ENCODE measurements at regions not wholly inside any gene's neighbourhood (a gene's known extent, or its start where the extent isn't known, plus 50 kb on each side); places are given as distances from the start of the nearest gene placed in this dataset.

GRCh38 chr5:114050087-114050486, 311.8 kb upstream of the KCNN2 start:
- 14 to 100% (median 50%) methylated on average over 1 to 2 of the region's 2 CpGs; no CpG with 5 or more reads in 1 of the 10 experiments for WGBS, 10 experiments

DNA sequence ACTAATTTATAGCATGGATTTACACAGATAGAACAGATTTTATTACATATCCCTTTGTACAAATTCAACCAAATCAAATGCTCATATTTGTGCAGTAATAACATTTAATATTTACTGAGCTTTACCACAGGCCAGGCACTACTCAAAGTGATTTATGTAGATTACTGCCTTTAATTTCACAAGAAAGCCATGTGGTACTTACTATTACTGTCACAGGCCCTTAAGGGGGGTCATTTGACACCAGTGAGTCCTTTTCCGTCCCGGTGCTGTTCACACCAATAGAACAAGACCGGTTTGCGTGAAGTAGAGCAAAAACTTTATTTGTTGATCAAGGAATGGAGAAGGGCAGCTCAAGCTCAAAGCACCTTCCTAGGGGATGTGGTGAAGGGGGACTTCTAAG, 308.5 kb upstream of the KCNN2 start:
- no peak overlapping the region for H3K27ac ChIP-seq

More at GRCh38 chr5:114050087-114050486, 311.8 kb upstream of the KCNN2 start:
- Histone ChIP-seq H3K4me1 (replicated peaks in 1 of 2) (peaks cover 8% of the 10 kb centered on the region in 2 donors), H3K27ac (no peak overlapping the region), H3K4me3 (no peak overlapping the region)
- in situ Hi-C loops (cut with MboI; ENCODE audit: low pct_unique_long_range_greater_than_20kb in 2 of 9, low sequenced_read_pairs in 9 of 9, unreplicated experiment in 9 of 9), result no loop called here
- no peak for ATAC-seq (replicated peaks in 6 of 8)

GRCh38 chr5:114054594-114054993, 307.3 kb upstream of the KCNN2 start:
- peaks cover 8% of the 10 kb centered on the region in 2 donors for H3K4me1 ChIP-seq (replicated peaks in 1 of 2)
- in situ Hi-C loops (cut with MboI; ENCODE audit: low pct_unique_long_range_greater_than_20kb in 2 of 9, low sequenced_read_pairs in 9 of 9, unreplicated experiment in 9 of 9), result no loop called here
- WGBS, 10 experiments, result 0 to 78% (median 38%) methylated on average over 1 to 2 of the region's 3 CpGs; no CpG with 5 or more reads in 6 of the 10 experiments
- no peak for ATAC-seq (replicated peaks in 6 of 8)
- H3K27ac ChIP-seq, result no peak overlapping the region
- H3K4me3 ChIP-seq, result peak overlapping the region; percentile 30 to 48 (median 36)

More for the DNA sequence above, 308.5 kb upstream of the KCNN2 start:
- no peak for ATAC-seq (replicated peaks in 6 of 8)
- in situ Hi-C loops (cut with MboI; ENCODE audit: low pct_unique_long_range_greater_than_20kb in 2 of 9, low sequenced_read_pairs in 9 of 9, unreplicated experiment in 9 of 9), result no loop called here
- 63 to 100% (median 86%) methylated on average over 2 to 4 of the region's 4 CpGs; no CpG with 5 or more reads in 4 of the 10 experiments for WGBS, 10 experiments
- Histone ChIP-seq H3K4me3 (no peak overlapping the region), H3K4me1 (replicated peaks in 1 of 2) (peaks cover 8% of the 10 kb centered on the region in 2 donors)

DNA sequence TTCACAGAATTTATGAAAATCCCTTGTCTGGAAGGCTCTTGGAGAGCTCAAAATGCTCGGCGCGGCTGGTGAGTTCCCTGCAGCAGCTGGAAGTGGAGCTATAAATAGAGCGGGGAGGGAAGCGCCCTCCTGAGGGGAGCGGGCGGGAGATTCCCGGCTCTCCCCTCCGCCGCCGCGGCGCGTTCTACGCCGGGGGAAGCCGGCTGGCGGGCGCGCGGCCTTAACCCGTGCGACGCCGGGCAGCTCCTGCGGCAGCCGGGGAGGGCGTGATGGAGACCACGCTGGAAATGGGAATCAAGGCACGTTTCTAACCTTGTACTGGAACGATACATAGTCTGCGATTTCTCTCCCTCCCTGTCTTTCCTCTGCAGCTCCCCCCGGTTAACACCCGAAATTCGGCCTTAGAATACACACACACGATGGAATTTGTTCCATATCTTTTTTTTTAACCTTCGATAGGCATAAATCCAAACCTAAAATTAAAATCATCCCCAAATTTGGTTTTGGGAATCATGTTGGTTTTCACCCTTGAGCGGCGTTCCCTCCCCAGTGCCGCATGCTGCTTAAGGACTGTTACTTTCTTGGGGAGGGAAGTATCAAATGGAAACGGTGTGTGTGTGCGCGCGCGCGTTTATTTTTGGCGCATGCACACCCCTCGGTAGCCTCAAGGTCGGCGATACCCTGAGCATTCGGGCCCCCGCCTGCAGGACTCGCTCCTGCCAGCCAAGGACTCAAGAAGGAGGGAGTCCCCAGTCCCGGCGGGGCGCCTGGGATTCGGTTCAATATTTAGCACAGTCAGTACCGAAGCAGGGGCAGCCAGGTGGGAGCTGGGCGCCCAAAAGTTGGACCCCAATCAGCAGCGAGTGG, 306.3 kb upstream of the KCNN2 start:
- peak; percentile 59 to 99 (median 99) for ATAC-seq (replicated peaks in 6 of 8)
- in situ Hi-C loops (cut with MboI; ENCODE audit: low pct_unique_long_range_greater_than_20kb in 2 of 9, low sequenced_read_pairs in 9 of 9, unreplicated experiment in 9 of 9), result no loop called here
- H3K27ac ChIP-seq, result no peak overlapping the region
- H3K4me1 ChIP-seq (replicated peaks in 1 of 2), result peaks cover 8% of the 10 kb centered on the region in 2 donors
- 0 to 15% (median 0%) methylated on average over 1 to 35 of the region's 60 CpGs for WGBS, 10 experiments
- H3K4me3 ChIP-seq, result peak overlapping the region; percentile 30 to 48 (median 36)

DNA sequence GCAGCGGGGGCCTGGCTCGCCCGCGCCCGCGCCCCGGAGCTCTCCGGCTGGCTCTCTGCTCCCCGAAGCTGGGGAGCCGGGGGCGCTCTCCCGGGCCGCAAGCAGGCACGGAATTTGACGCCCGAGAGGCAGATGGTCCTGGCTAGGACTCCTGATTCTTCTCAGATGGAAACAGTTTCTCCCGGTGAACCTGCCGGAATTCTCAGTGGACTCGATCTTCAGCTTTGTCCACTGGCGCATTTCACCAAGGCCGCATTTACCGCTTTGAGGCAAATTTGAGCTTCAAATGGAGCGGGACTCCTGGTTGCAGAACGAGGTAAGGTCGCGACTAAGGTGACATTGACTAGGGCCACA, 305.7 kb upstream of the KCNN2 start:
- 60 to 90% (median 88%) methylated on average over 1 to 7 of the region's 26 CpGs; no CpG with 5 or more reads in 7 of the 10 experiments for WGBS, 10 experiments
- Histone ChIP-seq H3K27ac (no peak overlapping the region), H3K4me3 (peak overlapping the region; percentile 30 to 48 (median 36)), H3K4me1 (replicated peaks in 1 of 2) (peaks cover 8% of the 10 kb centered on the region in 2 donors)
- ATAC-seq (replicated peaks in 6 of 8), result no peak
- in situ Hi-C loops (cut with MboI; ENCODE audit: low pct_unique_long_range_greater_than_20kb in 2 of 9, low sequenced_read_pairs in 9 of 9, unreplicated experiment in 9 of 9), result no loop called here

GRCh38 chr5:114060866-114061265, 301.0 kb upstream of the KCNN2 start:
- in situ Hi-C loops (cut with MboI; ENCODE audit: low pct_unique_long_range_greater_than_20kb in 2 of 9, low sequenced_read_pairs in 9 of 9, unreplicated experiment in 9 of 9), result no loop called here
- ATAC-seq (replicated peaks in 6 of 8), result peak in 7 of 8 experiments; percentile 25 to 100 (median 69)
- no peak overlapping the region for H3K27ac ChIP-seq

DNA sequence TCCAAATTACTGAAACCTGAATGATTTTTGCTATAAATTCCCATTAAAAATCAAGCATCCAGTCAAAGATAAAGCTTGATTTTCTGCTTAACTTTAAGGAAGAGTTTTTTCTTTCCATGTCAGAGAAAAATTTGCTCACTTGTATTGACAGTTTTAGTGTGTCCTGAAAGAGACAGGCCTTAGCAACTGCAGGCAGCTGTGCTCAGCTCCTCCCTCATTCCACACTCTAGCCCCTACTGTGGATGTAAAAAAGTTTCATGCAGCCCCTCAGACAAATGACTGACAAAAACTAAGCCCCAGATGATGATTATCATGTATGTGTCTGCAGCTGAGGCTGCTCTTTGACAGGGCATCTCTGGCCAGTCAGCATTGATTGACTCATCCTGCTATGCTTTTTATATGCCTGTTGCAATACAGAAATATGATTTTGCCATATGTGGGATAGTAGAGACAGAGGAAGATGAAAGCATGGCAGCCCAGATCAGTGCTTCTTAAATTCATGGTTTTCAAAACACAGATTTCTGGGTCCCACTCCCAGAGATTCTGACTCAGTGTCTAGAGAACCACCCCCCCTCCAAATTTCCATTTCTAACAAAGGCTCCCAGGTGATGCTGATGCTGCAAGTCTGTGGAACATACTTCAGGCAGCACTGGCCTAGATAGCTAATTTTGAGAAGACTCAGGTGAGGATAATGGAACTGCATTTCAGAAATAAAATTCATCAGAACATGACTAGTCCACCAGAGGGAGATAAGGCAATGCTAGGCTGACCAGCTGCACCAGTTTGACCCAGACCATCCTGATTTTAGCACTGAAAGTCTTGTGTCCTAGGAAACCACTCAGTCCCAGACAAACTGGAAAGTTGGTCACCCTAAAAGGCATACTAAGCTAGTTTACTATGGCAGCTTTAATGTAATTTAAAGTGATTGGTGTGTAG, 298.7 kb upstream of the KCNN2 start:
- H3K27ac ChIP-seq, result no peak overlapping the region
- peaks cover 0 to 2% of the 10 kb centered on the region in 2 donors for H3K4me1 ChIP-seq (replicated peaks in 1 of 2)
- ATAC-seq (replicated peaks in 6 of 8), result peak in 1 of 8 experiments; percentile 41
- in situ Hi-C loops (cut with MboI; ENCODE audit: low pct_unique_long_range_greater_than_20kb in 2 of 9, low sequenced_read_pairs in 9 of 9, unreplicated experiment in 9 of 9), result no loop called here
- no peak overlapping the region for H3K4me3 ChIP-seq

More at GRCh38 chr5:114060866-114061265, 301.0 kb upstream of the KCNN2 start:
- Histone ChIP-seq H3K4me1 (replicated peaks in 1 of 2) (peaks cover 0 to 2% of the 10 kb centered on the region in 2 donors), H3K4me3 (no peak overlapping the region)

DNA sequence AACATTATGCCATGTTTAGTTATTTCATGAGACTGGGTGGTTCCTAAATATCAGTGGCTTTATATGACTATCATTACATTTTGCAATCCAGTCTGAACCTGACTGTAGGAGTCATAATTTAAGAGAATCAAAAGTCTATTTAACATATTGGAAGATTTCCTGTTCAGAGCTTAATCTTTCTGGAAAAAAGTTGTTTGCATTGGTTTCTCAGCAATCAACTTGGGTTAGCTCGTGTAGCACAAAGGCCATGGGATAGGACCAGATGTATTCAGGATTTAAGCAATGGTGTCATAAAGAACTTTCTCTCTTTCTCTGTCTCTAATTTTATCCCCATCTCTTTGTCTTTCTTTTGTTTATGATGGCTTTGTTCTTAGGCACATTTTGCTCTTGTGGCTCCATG, 296.0 kb upstream of the KCNN2 start:
- no peak for ATAC-seq (replicated peaks in 6 of 8)
- Histone ChIP-seq H3K27ac (no peak overlapping the region), H3K4me1 (replicated peaks in 1 of 2) (peaks cover 0 to 2% of the 10 kb centered on the region in 2 donors), H3K4me3 (no peak overlapping the region)
- in situ Hi-C loops (cut with MboI; ENCODE audit: low pct_unique_long_range_greater_than_20kb in 2 of 9, low sequenced_read_pairs in 9 of 9, unreplicated experiment in 9 of 9), result no loop called here
- WGBS, 10 experiments, result 0 to 100% (median 33%) methylated on average over 1 of the region's 1 CpG; no CpG with 5 or more reads in 1 of the 10 experiments

DNA sequence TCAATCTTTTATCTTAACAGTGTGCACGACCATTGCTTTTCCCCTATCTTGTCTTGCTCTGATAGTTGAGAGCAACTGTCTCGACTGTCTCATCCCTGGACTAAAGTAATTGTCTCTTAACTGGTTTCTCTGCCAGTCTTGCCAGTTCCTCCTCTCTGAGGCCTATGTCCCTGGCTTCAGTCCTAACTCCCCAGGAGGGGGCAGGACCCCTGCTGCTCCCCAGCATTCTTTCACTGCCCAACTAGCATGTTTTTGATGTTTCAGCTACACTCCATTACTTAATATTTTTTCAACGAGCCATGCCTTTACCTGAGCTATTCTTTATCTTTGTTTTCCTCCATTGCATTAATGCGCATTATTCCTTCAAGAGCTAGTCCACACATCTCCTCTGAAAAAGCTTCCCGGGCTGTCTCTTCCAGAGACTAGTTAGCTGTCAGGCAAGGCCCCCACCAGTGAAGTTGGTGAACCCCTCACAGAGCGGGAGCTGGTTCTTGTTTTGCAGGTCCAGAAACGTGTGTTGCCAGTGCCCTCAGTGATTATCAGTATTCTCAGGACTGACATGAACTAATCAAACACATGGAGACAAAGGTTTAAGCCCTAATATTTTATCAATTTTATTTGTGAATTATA, 291.7 kb upstream of the KCNN2 start:
- in situ Hi-C loops (cut with MboI; ENCODE audit: low pct_unique_long_range_greater_than_20kb in 2 of 9, low sequenced_read_pairs in 9 of 9, unreplicated experiment in 9 of 9), result no loop called here
- no peak overlapping the region for H3K4me3 ChIP-seq
- H3K4me1 ChIP-seq (replicated peaks in 1 of 2), result no peaks in the 10 kb centered on the region
- no peak for ATAC-seq (replicated peaks in 6 of 8)
- H3K27ac ChIP-seq, result no peak overlapping the region
- WGBS, 10 experiments, result 15 to 90% (median 56%) methylated on average over 1 to 7 of the region's 7 CpGs; no CpG with 5 or more reads in 1 of the 10 experiments

DNA sequence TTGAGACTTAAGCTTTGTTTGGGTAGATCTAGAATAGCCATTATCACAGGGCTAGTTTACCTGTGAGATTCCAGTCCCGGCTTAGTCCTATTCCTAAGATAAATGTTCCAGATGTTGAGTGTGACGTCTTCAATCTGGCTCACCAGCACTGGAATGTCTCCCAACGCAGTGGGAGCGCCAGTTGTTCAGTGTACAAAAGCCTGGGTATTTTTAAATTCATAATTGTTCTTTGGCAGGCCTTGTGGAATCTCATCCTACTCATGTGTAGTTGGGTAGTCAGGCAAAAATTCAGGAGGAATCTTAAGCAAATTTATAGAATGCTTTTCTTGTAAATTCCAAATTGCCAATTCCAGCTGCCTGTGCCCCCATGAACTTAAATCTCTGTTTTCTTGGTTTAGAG, 272.6 kb upstream of the KCNN2 start:
- Histone ChIP-seq H3K4me3 (no peak overlapping the region), H3K27ac (no peak overlapping the region), H3K4me1 (replicated peaks in 1 of 2) (no peaks in the 10 kb centered on the region)
- in situ Hi-C loops (cut with MboI; ENCODE audit: low pct_unique_long_range_greater_than_20kb in 2 of 9, low sequenced_read_pairs in 9 of 9, unreplicated experiment in 9 of 9), result no loop called here
- 0 to 100% (median 52%) methylated on average over 1 to 4 of the region's 4 CpGs for WGBS, 10 experiments
- ATAC-seq (replicated peaks in 6 of 8), result no peak

- no peak for ATAC-seq (replicated peaks in 6 of 8)
- WGBS, 10 experiments, result 0 to 90% (median 50%) methylated on average over 1 to 2 of the region's 2 CpGs; no CpG with 5 or more reads in 3 of the 10 experiments
- in situ Hi-C loops (cut with MboI; ENCODE audit: low pct_unique_long_range_greater_than_20kb in 2 of 9, low sequenced_read_pairs in 9 of 9, unreplicated experiment in 9 of 9), result no loop called here
- Histone ChIP-seq H3K4me1 (replicated peaks in 1 of 2) (no peaks in the 10 kb centered on the region), H3K4me3 (no peak overlapping the region), H3K27ac (no peak overlapping the region)
These were observed 264.3 kb upstream of the KCNN2 start for GRCh38 chr5:114097570-114097969.

GRCh38 chr5:114099161-114099560, 262.7 kb upstream of the KCNN2 start:
- in situ Hi-C loops (cut with MboI; ENCODE audit: low pct_unique_long_range_greater_than_20kb in 2 of 9, low sequenced_read_pairs in 9 of 9, unreplicated experiment in 9 of 9), result no loop called here
- H3K4me1 ChIP-seq (replicated peaks in 1 of 2), result no peaks in the 10 kb centered on the region
- WGBS, 10 experiments, result 0 to 100% (median 70%) methylated on average over 1 to 2 of the region's 2 CpGs; no CpG with 5 or more reads in 1 of the 10 experiments
- H3K4me3 ChIP-seq, result no peak overlapping the region
- ATAC-seq (replicated peaks in 6 of 8), result no peak
- no peak overlapping the region for H3K27ac ChIP-seq

All from motor neuron (in vitro differentiated cells).